A549 (cell line): ENCODE measurements at regions not wholly inside any gene's neighbourhood (a gene's known extent, or its start where the extent isn't known, plus 50 kb on each side); places are given as distances from the start of the nearest gene placed in this dataset.

ENCODE experiments used
- ATAC-seq, 2 experiments: fragments of 200-7000 bp in 1 of 2; fragments of >200 bp in 1 of 2; cut with Nextera tagmentation in 1 of 2; cut with Tn5 transposase in 1 of 2; 3 replicates each; pipeline versions ENCODE4 v1.8.0 to v1.9.1; 2018 to 2020; ENCODE audit warnings: mild to moderate bottlenecking in 1 of 2, moderate library complexity in 1 of 2
- CTCF ChIA-PET: fragments of 300-600 bp; sonication (Branson Sonifier 250); formaldehyde crosslinking; extraction: SDS; loops from one replicate; lab custom pipeline; 2021; ENCODE audit warnings: antibody characterized with exemption, inconsistent platforms; lab: Yijun Ruan, JAX
- POLR2A ChIA-PET: fragments of 350-600 bp; formaldehyde crosslinking; extraction: SDS; loops from one replicate; lab custom pipeline; 2021; ENCODE audit warnings: antibody characterized with exemption, inconsistent platforms; lab: Yijun Ruan, JAX
- DNase-seq, 2 experiments: peaks; one replicate each; pipeline versions ENCODE4 v3.0.0 to v3.0.0-alpha.2; 2011 to 2016; ENCODE audit warnings: low read depth in 1 of 2, low spot score in 1 of 2
- FAIRE-seq: peaks from 2 replicates; lab custom pipeline; 2011; peaks lifted over from hg19 to GRCh38; lab: Jason Lieb, UNC
- H3K27ac ChIP-seq, 2 experiments: fragments of >200 bp; sonication (Bioruptor Twin); formaldehyde crosslinking; 3 replicates each; pipeline ENCODE4 v1.5.1; 2016 to 2017
- H3K4me1 ChIP-seq: fragments of >200 bp; sonication (Bioruptor Twin); formaldehyde crosslinking; 3 replicates; pipeline ENCODE4 v1.6.1; 2016
- H3K4me2 ChIP-seq: fragments of >200 bp; sonication (Bioruptor Twin); formaldehyde crosslinking; 3 replicates; pipeline ENCODE4 v1.6.1; 2016
- H3K4me3 ChIP-seq: fragments of >200 bp; sonication (Bioruptor Twin); formaldehyde crosslinking; 3 replicates; pipeline ENCODE4 v1.5.1; 2016
- H3K9me3 ChIP-seq: fragments of >200 bp; sonication (Bioruptor Twin); formaldehyde crosslinking; 3 replicates; pipeline ENCODE4 v1.6.1; 2016
- CBX8 ChIP-seq: fragments of 200-600 bp; sonication (generic); IDR thresholded peaks from 2 replicates; pipeline ENCODE4 v1.6.1; 2016
- CEBPB ChIP-seq, 2 experiments: fragments of >200 bp in 1 of 2; sonication (Bioruptor Twin) in 1 of 2; formaldehyde crosslinking in 1 of 2; IDR thresholded peaks; 2 replicates each; pipeline ENCODE4 v1.6.1; 2012 to 2016
- CHD2 ChIP-seq: fragments of 150-350 bp; IDR thresholded peaks from 2 replicates; pipeline ENCODE4 v1.6.1; 2014; ENCODE audit warnings: low read length; ENCODE audit not compliant: partially characterized antibody
- EHF ChIP-seq: fragments of 250-450 bp; sonication (Bioruptor Pico); IDR thresholded peaks from 2 replicates; pipeline ENCODE4 v1.5.0; 2020; ENCODE audit warnings: mild to moderate bottlenecking
- ELK1 ChIP-seq: fragments of 150-350 bp; IDR thresholded peaks from 2 replicates; pipeline ENCODE4 v1.6.1; 2014; ENCODE audit warnings: low read depth, mild to moderate bottlenecking, low read length
- EP300 ChIP-seq, 2 experiments: fragments of >200 bp; sonication (Bioruptor Twin); formaldehyde crosslinking; IDR thresholded peaks; 2 replicates in 1 of 2; 3 replicates in 1 of 2; pipeline ENCODE4 v1.6.1; 2016 to 2017
- ESRRA ChIP-seq: fragments of 150-350 bp; IDR thresholded peaks from 2 replicates; pipeline ENCODE4 v1.6.1; 2014; ENCODE audit warnings: mild to moderate bottlenecking, low read length, borderline replicate concordance
- FOSB ChIP-seq: fragments of 250-450 bp; sonication (Bioruptor Pico); IDR thresholded peaks from 2 replicates; pipeline ENCODE4 v1.5.0; 2020; ENCODE audit warnings: mild to moderate bottlenecking, moderate library complexity
- FOXS1 ChIP-seq: fragments of 250-450 bp; sonication (Bioruptor Pico); IDR thresholded peaks from 2 replicates; pipeline ENCODE4 v1.5.0; 2020; ENCODE audit warnings: mild to moderate bottlenecking, moderate library complexity
- GATA3 ChIP-seq: IDR thresholded peaks from 2 replicates; pipeline ENCODE4 v1.6.1; 2012; ENCODE audit warnings: borderline replicate concordance
- HDAC2 ChIP-seq: fragments of 200-600 bp; sonication (generic); IDR thresholded peaks from 2 replicates; pipeline ENCODE4 v1.6.1; 2016
- HEYL ChIP-seq: fragments of 250-450 bp; sonication (Bioruptor Pico); IDR thresholded peaks from 2 replicates; pipeline ENCODE4 v1.8.0; 2021; ENCODE audit warnings: mild to moderate bottlenecking, moderate library complexity
- HOXA7 ChIP-seq: fragments of 250-450 bp; sonication (Bioruptor Pico); IDR thresholded peaks from 2 replicates; pipeline ENCODE4 v1.5.0; 2020; ENCODE audit warnings: mild to moderate bottlenecking, moderate library complexity
- HOXB13 ChIP-seq: fragments of 250-450 bp; sonication (Bioruptor Pico); IDR thresholded peaks from 2 replicates; pipeline ENCODE4 v1.5.0; 2020; ENCODE audit warnings: low read depth, mild to moderate bottlenecking, moderate library complexity
- JUN ChIP-seq, 2 experiments: fragments of >200 bp; sonication (Bioruptor Twin); formaldehyde crosslinking; IDR thresholded peaks; 2 replicates in 1 of 2; 3 replicates in 1 of 2; pipeline ENCODE4 v1.6.1; 2016 to 2017
- KDM1A ChIP-seq: fragments of 200-600 bp; sonication (generic); IDR thresholded peaks from 2 replicates; pipeline ENCODE4 v1.6.1; 2016; ENCODE audit warnings: low read depth, mild to moderate bottlenecking
- MAZ ChIP-seq: fragments of 150-350 bp; IDR thresholded peaks from 2 replicates; pipeline ENCODE4 v1.6.1; 2014; ENCODE audit warnings: antibody characterized with exemption, low read depth, low read length, borderline replicate concordance
- NFE2L2 ChIP-seq: fragments of 150-350 bp; conservative IDR thresholded peaks from 2 replicates; pipeline ENCODE4 v1.6.1; 2014; ENCODE audit warnings: low read length
- NPAS2 ChIP-seq: fragments of 250-450 bp; sonication (Bioruptor Pico); IDR thresholded peaks from 2 replicates; pipeline ENCODE4 v1.8.0; 2022; ENCODE audit warnings: mild to moderate bottlenecking, moderate library complexity, borderline replicate concordance
- NR3C1 ChIP-seq: fragments of >200 bp; sonication (Bioruptor Twin); formaldehyde crosslinking; IDR thresholded peaks from 3 replicates; pipeline ENCODE4 v1.6.1; 2017
- RAD21 ChIP-seq, 2 experiments: fragments of >200 bp in 1 of 2; sonication (Bioruptor Twin) in 1 of 2; formaldehyde crosslinking in 1 of 2; IDR thresholded peaks in 1 of 2; conservative IDR thresholded peaks in 1 of 2; 2 replicates in 1 of 2; 3 replicates in 1 of 2; pipeline ENCODE4 v1.6.1; 2012 to 2018; ENCODE audit warnings: inconsistent platforms in 1 of 2
- RCOR1 ChIP-seq: fragments of 150-350 bp; IDR thresholded peaks from 2 replicates; pipeline ENCODE4 v1.6.1; 2014; ENCODE audit warnings: antibody characterized with exemption, low read length, low read depth
- RFX5 ChIP-seq: fragments of 450-650 bp; IDR thresholded peaks from 2 replicates; pipeline ENCODE4 v1.7.1; 2014; ENCODE audit warnings: antibody characterized with exemption, mild to moderate bottlenecking, moderate library complexity
- SMC3 ChIP-seq: fragments of >200 bp; sonication (Bioruptor Twin); formaldehyde crosslinking; IDR thresholded peaks from 3 replicates; pipeline ENCODE4 v1.6.1; 2018; ENCODE audit warnings: inconsistent platforms
- ZSCAN20 ChIP-seq: fragments of 250-450 bp; sonication (Bioruptor Pico); IDR thresholded peaks from 2 replicates; pipeline ENCODE4 v1.8.0; 2022; ENCODE audit warnings: mild to moderate bottlenecking, moderate library complexity
- WGBS: methylation state at CpG from one replicate; pipeline ENCODE4 v1.1.6; 2017; ENCODE audit errors: missing lambda C conversion rate; 5-methylcytosine and 5-hydroxymethylcytosine counted together
- TF ChIP-seq, protein P1 (sequence below): IDR thresholded peaks from 2 replicates; pipeline ENCODE4 v1.6.1; 2012
- TF ChIP-seq, protein P2 (sequence below): IDR thresholded peaks from 2 replicates; pipeline ENCODE4 v1.6.1; 2012; ENCODE audit warnings: low read depth, borderline replicate concordance

DNA sequence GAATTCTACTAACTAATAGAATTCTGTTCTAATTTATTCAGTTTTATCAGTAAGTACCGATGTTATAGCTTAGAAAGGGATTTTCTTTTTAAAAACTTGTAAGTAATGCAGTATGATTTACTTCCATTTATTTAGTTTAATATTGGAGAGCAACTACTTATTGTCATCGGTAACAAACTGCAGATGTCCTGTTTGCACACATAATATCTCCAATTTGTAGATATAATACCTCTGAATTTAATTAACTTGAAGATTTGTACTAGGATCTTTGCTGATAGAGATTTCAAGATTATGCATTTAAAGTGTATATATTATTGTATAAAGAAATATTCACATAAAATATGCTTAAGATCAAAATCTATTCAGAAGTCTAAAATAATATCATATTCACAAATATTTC lies 356.7 kb downstream of the PCDH17 start (continued):
- TF ChIP-seq HOXA7 (CRISPR knock-in tag) (no peak), RFX5 (no peak), ZSCAN20 (CRISPR knock-in tag) (no peak), JUN (IDR thresholded peaks at IDR 0.05) (no peak), RAD21 (conservative IDR thresholded peaks at IDR 0.05 in 1 of 2, IDR thresholded peaks at IDR 0.05 in 1 of 2) (no peak), NPAS2 (CRISPR knock-in tag) (no peak), ELK1 (no peak)

GRCh38 chr13:57991041-57991440 lies 359.5 kb downstream of the PCDH17 start:
- H3K4me3 ChIP-seq: no peak overlapping the region
- DNase-seq (no peak), FAIRE-seq (no peak), ATAC-seq (no peak)
- no peak overlapping the region for H3K4me2 ChIP-seq
- ChIA-PET POLR2A (no interaction called here), CTCF (no interaction called here)
- no peak for TF ChIP-seq KDM1A
- WGBS: 43% methylated on average over 5 of the region's 5 CpGs
- H3K9me3 ChIP-seq: no peaks in the 10 kb centered on the region
- H3K27ac ChIP-seq: no peak overlapping the region
- H3K4me1 ChIP-seq: no peaks in the 10 kb centered on the region

- Histone ChIP-seq H3K4me2 (no peak overlapping the region), H3K27ac (no peak overlapping the region), H3K9me3 (no peaks in the 10 kb centered on the region), H3K4me3 (no peak overlapping the region), H3K4me1 (no peaks in the 10 kb centered on the region)
- ATAC-seq (no peak), DNase-seq (no peak), FAIRE-seq (no peak)
- POLR2A ChIA-PET: no interaction called here
- 0% methylated on average over 1 of the region's 1 CpG for WGBS
- CTCF ChIA-PET: no interaction called here
- TF ChIP-seq KDM1A: no peak
- TF ChIP-seq ZSCAN20 (CRISPR knock-in tag): no peak
- TF ChIP-seq HEYL (CRISPR knock-in tag): no peak
- TF ChIP-seq EHF (CRISPR knock-in tag): no peak
- TF ChIP-seq, protein P1, sequence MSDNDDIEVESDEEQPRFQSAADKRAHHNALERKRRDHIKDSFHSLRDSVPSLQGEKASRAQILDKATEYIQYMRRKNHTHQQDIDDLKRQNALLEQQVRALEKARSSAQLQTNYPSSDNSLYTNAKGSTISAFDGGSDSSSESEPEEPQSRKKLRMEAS: no peak
Measured at GRCh38 chr13:57992416-57992815, 360.9 kb downstream of the PCDH17 start.

- FAIRE-seq (no peak), ATAC-seq (no peak), DNase-seq (no peak)
- Histone ChIP-seq H3K4me2 (no peak overlapping the region), H3K9me3 (no peaks in the 10 kb centered on the region), H3K4me1 (no peaks in the 10 kb centered on the region), H3K27ac (no peak overlapping the region), H3K4me3 (no peak overlapping the region)
- WGBS: 39% methylated on average over 1 of the region's 1 CpG
- CTCF ChIA-PET: no interaction called here
- POLR2A ChIA-PET: no interaction called here
- no peak for TF ChIP-seq HDAC2
- TF ChIP-seq FOXS1 (CRISPR knock-in tag): no peak
- no peak for TF ChIP-seq HOXB13 (CRISPR knock-in tag)
- no peak for TF ChIP-seq HOXA7 (CRISPR knock-in tag)
- no peak for TF ChIP-seq EP300 (IDR thresholded peaks at IDR 0.05)
- TF ChIP-seq RCOR1: no peak
- TF ChIP-seq GATA3: no peak
- no peak for TF ChIP-seq CEBPB (IDR thresholded peaks at IDR 0.05)
- no peak for TF ChIP-seq FOSB (CRISPR knock-in tag)
- TF ChIP-seq, protein P2, sequence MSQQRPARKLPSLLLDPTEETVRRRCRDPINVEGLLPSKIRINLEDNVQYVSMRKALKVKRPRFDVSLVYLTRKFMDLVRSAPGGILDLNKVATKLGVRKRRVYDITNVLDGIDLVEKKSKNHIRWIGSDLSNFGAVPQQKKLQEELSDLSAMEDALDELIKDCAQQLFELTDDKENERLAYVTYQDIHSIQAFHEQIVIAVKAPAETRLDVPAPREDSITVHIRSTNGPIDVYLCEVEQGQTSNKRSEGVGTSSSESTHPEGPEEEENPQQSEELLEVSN: no peak
- no peak for TF ChIP-seq NFE2L2
- no peak for TF ChIP-seq ESRRA
- no peak for TF ChIP-seq SMC3
- no peak for TF ChIP-seq CHD2
- TF ChIP-seq NR3C1: no peak
- no peak for TF ChIP-seq CBX8
- TF ChIP-seq MAZ: no peak
Measured at GRCh38 chr13:57996717-57997116, 365.2 kb downstream of the PCDH17 start.
